OCI-LY7 (cell line): ENCODE measurements at regions not wholly inside any gene's neighbourhood (a gene's known extent, or its start where the extent isn't known, plus 50 kb on each side); places are given as distances from the start of the nearest gene placed in this dataset.

ENCODE experiments used
- BruUV-seq: library from RNA; stranded (reverse); fragments of 400-500 nt; replicated peaks from 2 replicates; lab custom pipeline; 2021; lab: Mats Ljungman, UMichigan
- CTCF ChIA-PET: fragments of 300-600 bp; sonication (Branson Sonifier 250); formaldehyde crosslinking; loops from one replicate; lab custom pipeline; 2022; ENCODE audit warnings: antibody characterized with exemption; ENCODE audit not compliant: unreplicated experiment; lab: Charles Lee
- POLR2A ChIA-PET: fragments of 300-600 bp; sonication (Branson Sonifier 250); formaldehyde crosslinking; loops from one replicate; lab custom pipeline; 2022; ENCODE audit warnings: antibody characterized with exemption; lab: Charles Lee
- DNase-seq: peaks from one replicate; pipeline ENCODE4 v3.0.0-alpha.2; 2015; ENCODE audit warnings: low spot score
- H2AFZ ChIP-seq: fragments of 200-600 bp; sonication (generic), shearing (Covaris generic); 2 replicates; pipeline ENCODE4 v1.6.1; 2014; ENCODE audit warnings: mild to moderate bottlenecking, antibody characterized with exemption, low read length, moderate library complexity
- H3K27ac ChIP-seq: fragments of 200-600 bp; sonication (generic); 2 replicates; pipeline ENCODE4 v1.5.1; 2014; ENCODE audit warnings: mixed run types, low read depth, mild to moderate bottlenecking, moderate library complexity, low read length, inconsistent platforms; ENCODE audit not compliant: poor library complexity, severe bottlenecking
- H3K36me3 ChIP-seq: fragments of 200-600 bp; sonication (generic); 2 replicates; pipeline ENCODE4 v1.6.1; 2014; ENCODE audit warnings: mild to moderate bottlenecking, antibody characterized with exemption, low read length, moderate library complexity, mixed read lengths; ENCODE audit not compliant: insufficient read depth
- H3K4me1 ChIP-seq: fragments of 200-600 bp; sonication (generic); 2 replicates; pipeline ENCODE4 v1.5.1; 2014; ENCODE audit warnings: mild to moderate bottlenecking, low read length; ENCODE audit not compliant: insufficient read depth, poor library complexity, severe bottlenecking
- H3K4me2 ChIP-seq: fragments of 200-600 bp; sonication (generic); 2 replicates; pipeline ENCODE4 v1.6.1; 2014; ENCODE audit warnings: mild to moderate bottlenecking, low read length
- H3K4me3 ChIP-seq: fragments of 200-600 bp; sonication (generic); 2 replicates; pipeline ENCODE4 v1.5.1; 2014; ENCODE audit warnings: mild to moderate bottlenecking, low read depth, low read length; ENCODE audit not compliant: poor library complexity, severe bottlenecking
- H3K79me2 ChIP-seq: fragments of 200-600 bp; sonication (generic); 2 replicates; pipeline ENCODE4 v1.6.1; 2016; ENCODE audit warnings: low read depth, mild to moderate bottlenecking, low read length, moderate library complexity, mixed read lengths; ENCODE audit not compliant: insufficient read depth
- H3K9me2 ChIP-seq: fragments of 200-600 bp; sonication (generic); 2 replicates; pipeline ENCODE4 v1.6.1; 2016; ENCODE audit warnings: mild to moderate bottlenecking, low read length, mixed read lengths; ENCODE audit not compliant: insufficient read depth
- H3K9me3 ChIP-seq: fragments of 200-600 bp; sonication (generic); 2 replicates; pipeline ENCODE4 v1.6.1; 2014; ENCODE audit warnings: mild to moderate bottlenecking, mixed run types, low read length, mixed read lengths
- H4K20me1 ChIP-seq: fragments of 200-600 bp; sonication (generic); 2 replicates; pipeline ENCODE4 v1.6.1; 2014; ENCODE audit warnings: mild to moderate bottlenecking, antibody characterized with exemption, low read length, moderate library complexity, mixed read lengths; ENCODE audit not compliant: insufficient read depth
- CTCF ChIP-seq: fragments of 200-600 bp; sonication (generic); conservative IDR thresholded peaks from 2 replicates; pipeline ENCODE4 v1.5.1; 2014; ENCODE audit warnings: mild to moderate bottlenecking, antibody characterized with exemption, low read length, moderate library complexity, mixed read lengths
- EZH2phosphoT487 ChIP-seq: fragments of 200-600 bp; sonication (generic); IDR thresholded peaks from 2 replicates; pipeline ENCODE4 v1.6.1; 2018; ENCODE audit warnings: low read depth, borderline replicate concordance, mild to moderate bottlenecking, mixed run types, antibody characterized with exemption, low read length, moderate library complexity, mixed read lengths
- intact Hi-C: fragments of 100-400 bp; cut with micrococcal nuclease; formaldehyde crosslinking; loops from one replicate; pipeline ENCODE4 v1.10.0; 2022; ENCODE audit not compliant: unreplicated experiment

GRCh38 chr13:79736356-79736755 is 255.4 kb downstream of the NDFIP2 start:
- no TSS peak for BruUV-seq
- no peak for DNase-seq
- Histone ChIP-seq H4K20me1 (no peaks in the 10 kb centered on the region; the same call in 1 of the 2 replicates), H2AFZ (no peak overlapping the region), H3K79me2 (no peaks in the 10 kb centered on the region), H3K4me1 (no peaks in the 10 kb centered on the region), H3K4me3 (no peak overlapping the region), H3K9me3 (no peaks in the 10 kb centered on the region), H3K4me2 (no peak overlapping the region), H3K36me3 (no peaks in the 10 kb centered on the region), H3K9me2 (no peaks in the 10 kb centered on the region), H3K27ac (no peak overlapping the region)
- TF ChIP-seq EZH2phosphoT487: no peak
- TF ChIP-seq CTCF: no peak
- intact Hi-C loops: no loop called here
- POLR2A ChIA-PET: no interaction called here
- CTCF ChIA-PET: no interaction called here

DNA sequence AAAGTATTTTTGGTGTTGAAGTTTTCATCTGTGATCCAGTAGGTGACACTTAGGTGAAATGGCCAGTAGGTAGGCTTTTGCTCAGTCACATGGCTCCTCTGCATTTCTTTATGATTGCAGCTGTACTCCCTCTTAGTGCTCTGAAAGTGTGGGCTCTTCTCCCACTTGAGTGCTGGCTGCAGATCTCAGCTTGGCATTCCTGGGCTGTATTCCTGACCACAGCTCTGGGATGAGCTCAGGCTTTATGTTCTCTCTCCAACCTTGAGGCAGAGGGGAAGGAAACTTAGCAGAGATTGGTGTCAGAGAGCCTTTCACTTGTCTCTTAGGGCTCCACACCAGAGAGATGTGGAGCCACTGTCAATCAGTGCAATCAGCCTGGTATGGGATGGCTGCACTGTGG is 254.3 kb downstream of the NDFIP2 start:
- BruUV-seq: no TSS peak
- Histone ChIP-seq H4K20me1 (no peaks in the 10 kb centered on the region; the same call in 1 of the 2 replicates), H3K4me2 (no peak overlapping the region), H3K79me2 (no peaks in the 10 kb centered on the region), H3K36me3 (no peaks in the 10 kb centered on the region), H3K27ac (no peak overlapping the region), H3K9me3 (no peaks in the 10 kb centered on the region), H3K4me3 (no peak overlapping the region), H3K9me2 (no peaks in the 10 kb centered on the region), H2AFZ (no peak overlapping the region), H3K4me1 (no peaks in the 10 kb centered on the region)
- intact Hi-C loops: no loop called here
- POLR2A ChIA-PET: interaction anchor here (0.6 kb wide), 1 partner anchor 44 kb away, joined by 3 read pairs; no protein-coding TSS in a partner anchor
- TF ChIP-seq EZH2phosphoT487: no peak
- no peak for TF ChIP-seq CTCF
- CTCF ChIA-PET: no interaction called here
- DNase-seq: no peak

GRCh38 chr13:79727086-79727485 is 246.1 kb downstream of the NDFIP2 start:
- Histone ChIP-seq H3K27ac (no peak overlapping the region), H3K4me3 (no peak overlapping the region), H3K9me2 (no peaks in the 10 kb centered on the region), H2AFZ (no peak overlapping the region), H3K4me1 (no peaks in the 10 kb centered on the region), H3K9me3 (no peaks in the 10 kb centered on the region), H4K20me1 (no peaks in the 10 kb centered on the region), H3K4me2 (no peak overlapping the region), H3K79me2 (no peaks in the 10 kb centered on the region), H3K36me3 (no peaks in the 10 kb centered on the region)
- intact Hi-C loops: no loop called here
- BruUV-seq: no TSS peak
- DNase-seq: no peak
- ChIA-PET CTCF (no interaction called here), POLR2A (no interaction called here)
- no peak for TF ChIP-seq CTCF
- no peak for TF ChIP-seq EZH2phosphoT487
